NCI-H1694 treated with DMSO at 0.1 percent for 48 hours (cell line): ENCODE measurements at regions not wholly inside any gene's neighbourhood (a gene's known extent, or its start where the extent isn't known, plus 50 kb on each side); places are given as distances from the start of the nearest gene placed in this dataset.

Experiments used
- DNase-seq: peaks from one replicate; lab custom pipeline; 2025; lab: John Stamatoyannopoulos, UW

DNA sequence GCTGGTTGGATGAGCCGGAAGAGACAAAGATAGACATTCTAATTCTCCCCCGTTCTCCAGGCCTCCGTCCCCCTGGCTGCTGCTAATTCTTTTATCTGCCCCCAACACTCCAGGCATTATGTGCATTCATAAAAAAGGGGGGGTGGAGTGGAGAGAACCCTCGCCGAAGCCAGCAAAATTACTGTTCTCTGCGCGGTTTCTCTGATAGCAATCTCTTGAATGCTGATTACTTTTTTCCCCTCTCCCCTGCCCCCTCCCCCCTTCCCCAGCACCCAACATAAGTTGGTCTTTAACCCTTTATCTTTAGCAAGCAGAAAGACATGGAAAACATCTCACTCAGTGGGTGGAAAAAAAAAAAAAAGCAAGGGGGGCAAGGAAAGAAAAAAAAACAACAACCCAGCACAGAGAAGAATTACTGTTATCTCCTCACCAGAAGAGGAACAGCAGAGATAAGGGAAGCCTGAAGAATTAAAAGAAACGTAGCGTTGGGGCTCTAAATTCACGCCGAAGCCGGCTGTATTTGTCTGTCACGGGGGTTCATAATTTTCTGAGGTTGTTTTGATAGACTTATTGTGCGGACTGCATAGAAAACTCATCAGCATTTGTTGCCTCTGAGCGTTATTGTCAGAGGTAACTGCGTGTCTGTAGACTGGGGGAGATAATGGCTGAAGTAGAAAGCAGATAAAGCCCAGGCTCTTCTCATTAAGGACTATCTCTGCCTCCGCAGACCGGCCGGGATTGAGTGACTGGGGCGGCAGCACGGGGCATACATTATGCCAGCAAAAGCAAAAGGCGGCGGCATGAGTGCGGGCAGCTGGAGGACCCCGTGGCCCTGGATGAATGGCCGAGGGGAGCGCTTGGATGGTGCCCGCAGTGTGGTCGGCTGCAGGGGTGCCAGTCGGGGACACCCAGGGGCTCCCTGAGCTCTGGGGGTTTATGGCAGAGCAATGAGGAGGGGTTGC is 126.9 kb downstream of the MRM1 start:
- no peak for DNase-seq

DNA sequence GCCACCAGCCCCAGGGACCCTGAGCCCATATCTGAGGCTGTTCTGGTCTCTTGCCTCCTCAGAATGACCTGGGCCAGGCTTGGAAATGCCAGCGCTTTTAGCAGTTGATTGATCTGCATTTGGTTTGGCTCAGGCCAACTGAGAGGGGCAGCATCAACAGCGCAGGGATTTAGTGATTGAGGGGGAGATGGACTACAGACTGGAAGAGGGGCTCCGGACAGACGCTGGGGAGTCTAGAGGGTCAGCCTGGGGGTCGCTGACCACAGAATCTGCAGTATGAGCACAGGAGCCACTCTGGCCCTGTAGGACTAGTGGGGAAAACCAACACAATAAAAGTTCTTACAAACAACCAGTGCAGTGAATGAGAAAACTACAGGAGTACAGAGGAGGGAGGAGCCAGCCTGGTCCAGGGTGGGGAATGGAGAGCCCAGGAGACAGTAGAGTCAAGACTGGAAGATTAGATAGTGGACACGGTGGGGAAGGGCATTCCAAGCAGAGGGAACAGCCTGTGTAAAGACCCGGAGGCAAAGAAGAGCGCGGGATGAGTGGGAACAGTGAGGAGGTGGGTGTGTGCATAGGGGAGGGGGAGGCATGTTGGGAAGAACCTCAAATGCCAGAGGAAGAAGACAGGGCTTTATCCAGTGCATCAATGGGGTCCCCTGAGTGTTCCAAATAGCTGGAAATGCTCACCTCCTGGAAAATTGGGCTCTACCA is 128.9 kb downstream of the MRM1 start:
- DNase-seq = no peak

DNA sequence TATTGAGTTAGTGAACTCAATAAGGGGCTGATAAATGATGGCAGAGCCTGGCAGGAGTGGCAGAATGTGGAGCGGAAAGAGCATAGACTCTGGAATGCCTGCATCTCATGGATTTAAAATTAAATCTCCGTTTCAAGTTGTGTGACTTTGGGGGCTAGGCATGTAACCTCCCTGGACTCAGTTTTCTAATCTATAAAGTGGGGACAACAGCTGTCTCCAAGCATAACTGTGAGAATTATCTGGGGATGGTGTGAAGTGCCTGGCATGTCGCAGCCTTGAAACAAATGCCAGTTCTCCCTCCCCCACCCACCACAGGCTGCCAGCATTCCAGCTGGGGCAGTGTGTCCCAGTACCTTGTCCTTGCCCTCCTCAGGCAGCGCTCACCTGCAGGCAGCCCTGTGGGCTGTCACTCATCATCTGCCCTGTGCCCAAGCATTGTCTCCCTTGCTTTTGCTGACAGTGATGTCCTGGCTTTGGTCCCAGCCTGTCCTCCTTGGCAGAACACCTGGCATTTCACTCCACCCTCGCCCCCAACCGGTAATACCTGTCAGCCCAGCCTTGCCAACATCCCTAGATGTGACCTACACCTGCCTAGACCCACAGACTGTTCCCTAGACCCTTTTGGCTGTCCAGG is 129.6 kb downstream of the MRM1 start:
- DNase-seq = no peak

DNA sequence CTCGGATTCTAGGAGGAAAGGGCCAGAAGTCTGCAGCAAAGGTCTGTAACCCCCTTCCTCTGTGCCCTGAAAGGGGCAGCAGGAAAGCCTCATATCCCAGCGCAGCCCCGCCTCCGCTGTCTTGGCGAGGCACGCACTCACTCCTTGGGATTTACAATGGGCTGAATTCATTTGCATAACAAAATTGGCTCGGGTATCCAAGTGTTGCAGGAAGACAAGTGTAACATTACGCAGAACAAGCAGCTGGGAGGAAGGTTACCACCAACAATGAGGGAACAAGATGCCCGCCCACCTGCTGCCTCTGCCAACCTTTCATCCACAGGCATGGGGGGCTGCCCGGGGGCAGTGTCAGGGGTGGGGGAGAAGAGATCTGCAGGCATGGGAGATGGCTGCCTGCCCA is 130.4 kb downstream of the MRM1 start:
- no peak for DNase-seq

DNA sequence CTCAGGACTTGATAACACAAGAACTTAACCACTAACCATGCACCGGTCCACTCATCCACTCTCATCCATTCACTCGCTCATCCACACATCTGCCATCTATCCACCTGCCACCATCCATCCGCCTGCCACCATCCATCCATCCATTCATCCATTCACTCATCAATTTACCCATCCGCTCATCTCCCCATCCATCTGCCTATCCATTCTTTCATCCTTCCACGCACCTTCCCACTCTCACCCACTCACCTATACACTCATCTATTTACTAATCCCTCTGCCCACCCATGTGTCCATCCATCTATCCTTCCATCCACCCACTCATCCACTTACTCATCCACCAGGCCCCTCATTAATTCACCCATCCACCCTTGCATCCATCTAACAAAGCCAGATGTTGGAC is 131.0 kb downstream of the MRM1 start:
- no peak for DNase-seq

DNA sequence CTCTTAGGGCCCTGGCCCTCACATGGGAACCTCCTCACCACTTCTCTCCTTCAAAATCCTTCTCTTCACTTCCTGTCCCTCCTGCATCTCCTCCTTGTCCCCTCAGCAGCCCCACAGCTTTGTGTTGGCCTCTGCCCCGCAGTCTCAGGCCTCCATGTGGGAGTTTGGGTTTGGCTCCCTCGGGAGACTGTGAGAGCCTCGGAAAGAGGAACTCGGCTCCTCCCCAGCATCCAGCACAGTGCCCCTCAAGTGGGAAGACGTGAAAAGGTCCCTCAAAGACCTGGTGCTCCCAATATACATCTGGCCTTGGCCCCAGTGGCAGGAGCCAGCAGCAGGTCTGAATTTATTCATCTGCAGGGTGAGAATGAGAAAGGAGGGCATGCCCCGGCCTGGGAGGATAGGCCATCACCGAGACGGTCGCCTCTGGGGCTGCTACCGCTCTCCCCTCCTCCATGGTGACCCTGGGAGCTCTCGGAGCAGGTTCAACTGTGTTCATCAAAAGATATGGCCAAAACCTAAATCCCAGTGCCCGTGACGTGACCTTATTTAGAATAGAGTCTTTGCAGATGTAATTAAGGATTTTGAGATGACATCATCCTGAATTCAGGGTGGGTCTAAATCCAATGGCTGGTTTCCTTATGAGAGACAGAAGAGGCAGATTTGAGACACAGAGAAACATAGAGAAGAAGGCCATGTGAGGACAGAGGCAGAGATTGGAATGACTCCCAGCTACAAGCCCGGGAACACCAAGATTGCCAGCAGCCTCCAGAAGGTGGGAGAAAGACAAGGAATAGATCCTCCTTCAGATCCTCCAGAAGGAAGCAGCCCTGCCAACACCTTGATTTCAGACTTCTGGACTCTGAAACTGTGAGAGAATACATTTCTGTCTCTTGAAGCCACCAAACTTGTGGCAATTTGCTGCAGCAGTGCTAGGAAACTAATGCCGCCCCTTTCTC is 135.1 kb downstream of the MRM1 start:
- DNase-seq = no peak

DNA sequence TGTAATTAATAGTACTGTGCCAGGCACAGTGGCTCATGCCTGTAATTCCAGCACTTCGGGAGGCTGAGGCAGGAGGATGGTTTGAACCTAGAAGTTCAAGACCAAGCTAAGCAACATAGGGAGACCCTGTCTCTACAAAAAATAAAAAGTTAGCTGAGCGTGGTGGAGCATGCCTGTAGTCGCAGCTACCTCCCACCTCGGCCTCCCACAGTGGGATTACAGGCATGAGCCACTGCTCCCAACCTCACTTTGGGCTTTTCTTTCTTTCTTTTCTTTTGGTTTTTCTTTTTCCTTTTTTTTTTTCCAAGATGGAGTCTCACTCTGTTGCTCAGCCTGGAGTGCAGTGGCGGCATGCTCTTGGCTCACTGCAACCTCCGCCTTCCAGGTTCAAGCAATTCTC is 137.8 kb downstream of the MRM1 start:
- DNase-seq = no peak

DNA sequence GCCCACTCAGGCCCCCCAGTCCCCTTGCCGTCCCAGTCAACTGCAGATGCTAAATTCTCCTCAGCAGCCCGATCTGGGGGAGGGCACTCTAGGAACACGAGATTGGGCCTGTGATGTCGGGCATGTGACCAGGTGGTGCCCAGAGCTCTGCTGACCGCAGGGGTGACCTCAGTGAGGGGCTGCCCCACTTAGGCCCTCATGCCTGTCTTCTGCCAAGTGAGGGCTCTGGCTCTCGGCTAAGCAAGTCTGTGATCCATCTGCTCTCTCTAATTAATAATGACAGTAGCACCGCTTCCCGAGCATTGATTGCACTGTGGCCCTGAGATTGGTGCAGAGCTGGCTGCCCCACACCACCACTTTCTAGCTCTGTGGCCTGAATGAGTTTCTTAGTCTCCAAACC is 138.8 kb downstream of the MRM1 start:
- DNase-seq = no peak

DNA sequence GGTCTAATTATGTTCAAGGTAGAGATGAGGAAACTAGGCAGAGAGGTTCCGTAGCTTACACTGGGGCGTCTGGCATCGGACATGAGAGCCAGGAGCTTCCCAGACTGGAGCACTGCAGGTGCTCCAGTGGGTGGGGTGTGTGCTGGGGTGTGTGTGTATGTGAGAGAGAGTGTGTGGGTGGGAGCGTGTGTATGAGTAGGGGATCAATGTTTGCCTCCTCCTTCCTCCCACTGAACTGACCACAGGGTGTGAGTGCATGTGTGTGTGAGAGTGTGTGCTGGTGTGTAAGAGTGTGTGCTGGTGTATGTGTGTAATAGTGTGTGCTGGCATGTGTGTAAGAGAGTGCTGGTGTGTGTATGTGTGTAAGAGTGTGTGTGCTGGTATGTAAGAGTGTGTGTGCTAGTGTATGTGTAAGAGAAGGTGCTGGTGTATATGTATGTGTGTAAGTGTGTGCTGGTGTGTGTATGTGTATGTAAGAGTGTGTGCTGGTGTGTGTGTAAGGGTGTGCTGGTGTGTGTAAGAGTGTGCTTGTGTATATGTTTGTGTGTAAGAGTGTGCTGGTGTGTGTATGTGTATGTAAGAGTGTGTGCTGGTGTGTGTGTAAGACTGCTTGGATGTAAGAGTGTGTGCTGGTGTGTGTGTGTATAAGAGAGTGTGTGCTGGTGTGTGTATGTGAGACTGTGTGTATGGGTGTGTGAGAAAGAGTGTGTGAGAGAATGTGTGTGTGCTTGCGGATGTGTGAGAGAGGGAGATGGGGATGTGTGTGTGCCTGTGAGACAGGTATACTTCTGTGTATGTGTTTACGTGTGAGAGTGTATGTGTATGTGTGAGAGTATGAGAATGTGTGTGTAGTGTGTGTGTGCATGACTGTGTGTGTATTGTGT is 139.9 kb downstream of the MRM1 start:
- DNase-seq = no peak

DNA sequence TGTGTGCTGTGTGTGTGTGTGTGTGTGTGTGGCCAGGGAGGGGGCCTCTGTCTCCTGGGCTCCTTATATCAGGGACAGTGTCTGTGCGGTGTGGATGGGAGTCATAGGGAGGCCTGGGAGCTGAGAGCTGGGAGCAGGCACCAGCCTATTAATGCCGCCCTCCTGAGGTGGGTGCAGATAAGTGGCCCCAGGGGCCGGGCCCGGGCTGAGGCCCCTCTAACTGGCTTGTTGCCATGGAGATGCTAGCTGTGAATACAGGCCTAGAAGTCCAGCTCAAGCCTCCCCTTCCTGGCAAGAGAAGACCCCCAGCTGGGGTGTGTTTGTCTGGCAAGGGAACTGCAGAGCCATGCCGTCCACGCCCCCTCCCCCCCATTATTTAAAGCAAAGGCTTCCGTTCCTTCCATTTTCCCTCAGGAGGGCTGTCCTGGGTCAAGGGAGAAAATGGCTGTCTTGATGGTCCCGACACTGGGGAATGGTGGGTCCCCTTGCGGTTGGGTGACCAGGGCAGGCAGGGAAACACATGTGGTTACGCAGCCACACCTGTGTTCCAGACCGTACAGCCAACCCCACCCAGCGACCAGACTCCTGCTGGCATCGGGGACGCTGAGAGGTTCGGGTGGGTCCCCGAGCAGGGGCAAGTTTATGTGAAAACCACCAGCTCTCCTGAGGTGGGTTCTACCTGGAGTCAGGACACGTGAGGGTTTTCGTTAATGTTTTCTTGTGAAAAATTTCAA is 141.1 kb downstream of the MRM1 start:
- no peak for DNase-seq

DNA sequence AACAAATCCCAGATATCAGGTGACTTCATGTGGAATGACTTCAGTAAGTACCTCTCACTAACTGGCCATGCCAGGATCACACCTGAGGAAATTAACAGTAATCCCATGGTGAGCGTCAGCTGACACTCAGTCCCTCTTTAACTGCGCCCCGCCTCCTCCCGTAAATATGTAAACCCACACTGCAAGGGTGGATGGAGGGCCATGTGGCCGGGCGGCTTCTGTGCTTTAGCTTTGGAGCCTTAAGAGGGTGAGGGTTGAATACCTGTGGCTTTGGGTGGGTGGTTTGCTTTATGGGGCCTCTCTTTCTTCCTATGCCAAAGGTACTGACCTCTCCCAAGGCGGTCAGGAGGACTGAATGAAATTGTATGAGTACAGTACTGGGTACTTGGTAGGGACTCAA is 141.7 kb downstream of the MRM1 start:
- DNase-seq = no peak

DNA sequence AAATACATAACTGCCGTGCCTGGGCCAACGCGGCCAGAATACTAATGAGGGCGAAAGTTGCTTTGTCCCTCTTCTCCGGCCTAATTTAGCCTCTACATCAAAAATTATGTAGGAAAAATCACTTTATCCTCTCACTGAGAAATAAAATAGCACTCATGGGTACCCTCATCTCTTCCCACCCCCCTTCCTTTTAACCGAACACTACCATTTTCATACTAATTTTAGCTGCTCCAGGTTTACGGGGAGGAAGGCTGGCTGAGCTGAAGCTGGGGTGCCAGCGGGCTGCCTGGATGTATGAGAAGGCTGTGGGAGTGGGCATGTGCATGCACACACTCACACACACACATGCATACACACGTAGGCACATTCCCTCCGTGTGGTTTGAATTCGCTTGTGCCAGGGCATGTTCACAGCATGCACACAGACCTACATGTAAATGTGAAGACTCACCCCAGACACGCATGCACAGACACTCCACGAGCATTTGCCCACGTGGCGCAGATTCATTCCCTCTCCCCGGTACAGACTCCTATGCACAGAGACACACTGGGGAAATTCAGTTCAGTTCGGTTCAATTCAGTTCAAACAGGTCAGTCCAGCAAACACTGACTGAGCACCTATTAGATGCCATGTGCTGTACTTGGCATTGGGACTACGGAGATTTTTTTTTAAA is 145.1 kb downstream of the MRM1 start:
- no peak for DNase-seq

DNA sequence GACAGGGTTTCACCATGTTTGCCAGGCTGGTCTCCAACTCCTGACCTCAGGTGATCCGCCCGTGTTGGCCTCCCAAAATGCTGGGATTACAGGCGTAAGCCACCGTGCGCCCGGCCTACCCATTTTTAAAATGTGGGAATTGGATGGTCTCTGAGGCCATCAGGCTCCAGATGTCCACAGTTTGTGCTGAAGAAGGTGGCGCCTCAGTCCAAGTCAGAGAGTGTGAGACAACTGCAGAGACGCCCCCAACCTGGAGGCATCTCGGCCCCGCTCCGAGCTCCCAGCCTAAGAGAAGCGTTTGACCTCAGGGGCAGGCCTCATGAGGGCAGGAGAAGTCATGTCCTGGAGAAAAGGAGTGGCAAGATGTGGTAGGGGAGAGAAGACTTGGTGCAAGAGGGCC is 146.5 kb downstream of the MRM1 start:
- DNase-seq = no peak

DNA sequence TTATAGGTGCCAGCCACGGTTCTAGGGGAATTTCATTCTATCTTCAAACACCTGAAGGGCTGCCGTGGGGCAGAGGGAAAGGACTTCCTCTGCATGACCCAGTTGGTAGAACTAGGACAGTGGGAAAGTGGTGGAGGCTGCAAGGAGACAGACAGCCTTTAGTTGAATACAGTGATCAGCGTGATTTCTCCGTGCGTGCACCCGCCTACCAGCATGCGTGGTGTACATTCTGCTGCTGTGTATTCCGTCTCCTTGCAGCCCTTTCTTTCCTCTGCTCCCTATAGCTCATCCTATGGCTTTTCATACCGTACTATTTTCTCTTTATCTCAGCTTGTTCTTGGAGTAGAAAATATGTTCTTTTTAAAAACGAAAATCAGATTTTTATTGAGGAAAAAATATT is 146.9 kb downstream of the MRM1 start:
- no peak for DNase-seq

DNA sequence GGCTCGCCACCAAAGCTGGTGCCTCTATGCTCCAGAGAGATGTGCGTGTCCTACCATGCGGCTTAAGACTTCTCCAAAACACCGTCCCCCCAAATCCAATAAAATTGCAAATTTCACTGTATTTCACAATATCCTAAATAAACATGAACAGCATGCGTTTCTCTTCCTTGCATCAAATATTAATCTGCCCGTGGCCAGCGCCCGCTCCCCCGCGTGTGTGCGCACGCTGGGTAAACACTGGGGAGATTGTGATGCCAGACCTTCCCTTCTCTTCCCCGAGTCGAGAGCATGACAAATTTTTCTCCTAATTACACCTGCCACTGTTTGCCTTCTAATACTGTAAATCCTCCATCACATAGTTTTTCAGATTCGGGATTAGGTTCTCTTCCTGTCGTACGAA is 148.1 kb downstream of the MRM1 start:
- no peak for DNase-seq

DNA sequence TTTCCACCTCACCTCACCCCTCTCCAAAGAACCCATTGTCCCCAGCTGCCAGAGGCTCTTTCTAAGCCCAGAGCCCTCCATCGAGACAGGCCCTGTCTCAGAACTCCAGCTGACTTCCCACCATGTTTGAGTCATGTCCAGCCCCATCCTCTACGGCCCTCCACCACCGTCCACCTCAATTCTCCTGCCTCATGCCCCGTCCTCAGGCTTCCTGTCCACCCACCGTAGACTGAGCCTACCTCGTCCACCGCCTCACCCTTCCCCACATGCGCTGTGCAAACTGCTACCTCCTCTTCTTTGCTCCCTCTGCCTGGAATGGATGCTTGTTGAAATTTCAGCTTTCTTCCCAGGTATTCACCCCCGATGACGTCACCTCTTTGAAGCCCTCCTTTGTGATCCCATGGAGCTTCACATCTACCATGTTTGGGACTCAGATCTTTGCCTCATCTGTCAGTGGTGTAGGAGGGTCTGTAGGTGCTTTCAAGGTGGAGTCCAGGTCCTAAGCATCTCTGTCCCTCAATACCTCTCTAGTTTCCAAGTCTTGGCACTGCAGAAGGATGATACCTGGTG is 149.0 kb downstream of the MRM1 start:
- DNase-seq = no peak

DNA sequence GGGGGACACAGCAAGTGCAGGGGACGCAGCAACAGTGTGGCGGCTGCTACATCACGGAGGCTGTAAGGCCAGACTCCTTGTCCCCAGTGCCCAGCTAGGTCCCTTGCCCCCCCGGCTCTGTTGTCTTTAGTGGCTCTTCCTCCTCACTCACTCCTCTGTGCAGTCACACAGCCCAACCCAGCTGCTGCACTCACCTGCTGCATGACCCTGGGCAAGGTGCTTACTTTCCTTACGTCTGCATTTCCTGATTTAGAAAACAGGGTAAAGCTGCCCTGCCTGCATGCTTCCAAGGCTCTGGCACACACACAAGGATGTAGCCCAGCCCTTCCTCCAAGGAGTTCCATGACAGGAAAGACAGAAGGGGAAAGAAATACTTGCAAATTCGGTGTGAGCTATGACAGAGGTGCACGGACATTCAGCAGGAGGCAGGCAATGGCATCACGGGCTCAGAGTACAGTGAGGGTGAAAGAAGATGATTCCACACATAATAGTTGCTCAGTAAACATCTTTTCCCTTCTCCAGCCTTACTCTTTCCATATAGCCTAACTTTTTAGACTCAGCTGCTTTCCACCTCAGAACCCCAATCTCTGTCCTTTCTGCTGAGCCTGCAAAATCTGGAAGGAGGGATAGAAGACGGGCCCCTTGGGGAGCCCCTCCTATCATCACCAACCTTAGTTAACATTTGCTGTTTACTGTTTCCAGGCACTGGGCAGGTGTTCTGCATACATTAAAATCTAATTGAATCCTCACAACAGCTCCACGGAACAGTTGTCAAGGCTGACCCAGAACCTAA is 150.9 kb downstream of the MRM1 start:
- no peak for DNase-seq

DNA sequence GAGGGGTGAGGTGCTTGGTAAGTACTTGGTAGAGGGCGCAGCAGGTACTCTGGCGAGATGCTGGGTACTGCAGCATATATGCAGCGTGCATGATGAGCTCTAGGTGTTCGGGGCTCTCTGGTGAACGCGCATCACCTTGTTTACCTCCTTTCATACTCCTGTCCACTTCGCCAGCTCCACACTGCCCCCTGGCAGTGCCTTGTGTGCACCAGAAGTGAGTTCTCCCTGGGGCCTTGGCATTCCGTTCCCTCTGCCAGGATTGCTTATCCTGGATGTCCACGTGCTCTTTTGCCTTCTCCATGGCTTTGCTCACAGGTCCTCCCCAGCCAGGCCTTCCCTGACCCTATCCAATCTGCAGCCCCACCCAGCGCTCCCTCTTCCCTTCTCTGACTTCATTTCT is 154.2 kb downstream of the MRM1 start:
- no peak for DNase-seq
